ENCODE measurements at regions not wholly inside any gene's neighbourhood (a gene's known extent, or its start where the extent isn't known, plus 50 kb on each side); places are given as distances from the start of the nearest gene placed in this dataset.

- Histone ChIP-seq H3K36me3 (ENCODE audit: control insufficient read depth in 2 of 3, insufficient read depth in 3 of 3, low read length in 3 of 3) (no peaks in the 10 kb centered on the region), H3K9me3 (ENCODE audit: control insufficient read depth in 2 of 3, insufficient read depth in 1 of 3, low read length in 3 of 3) (peaks cover 0 to 8% (median 0%) of the 10 kb centered on the region in 3 donors), H3K4me3 (ENCODE audit: low read length in 3 of 3) (no peak overlapping the region), H3K4me1 (ENCODE audit: control insufficient read depth in 2 of 3, insufficient read depth in 2 of 3, low read depth in 1 of 3, low read length in 3 of 3) (no peaks in the 10 kb centered on the region), H3K9ac (ENCODE audit: low read length in 3 of 3) (no peak overlapping the region), H3K27ac (ENCODE audit: low read depth in 2 of 2, low read length in 2 of 2) (no peak overlapping the region), H3K27me3 (ENCODE audit: control insufficient read depth, insufficient read depth, low read length) (no peaks in the 10 kb centered on the region)
- FAIRE-seq: no peak
- TF ChIP-seq CTCF (IDR thresholded peaks at IDR 0.05; ENCODE audit: borderline replicate concordance, extremely low read depth, insufficient read depth): no peak
- no peak for DNase-seq
- intact Hi-C loops (cut with DNase I): no loop called here
Observed at GRCh38 chr19:23531976-23532375, 136.7 kb upstream of the ZNF91 start.

GRCh38 chr19:23531231-23531790 is 136.0 kb upstream of the ZNF91 start:
- Histone ChIP-seq H3K9ac (ENCODE audit: low read length in 3 of 3) (no peak overlapping the region), H3K9me3 (ENCODE audit: control insufficient read depth in 2 of 3, insufficient read depth in 1 of 3, low read length in 3 of 3) (peaks cover 0 to 8% (median 0%) of the 10 kb centered on the region in 3 donors), H3K36me3 (ENCODE audit: control insufficient read depth in 2 of 3, insufficient read depth in 3 of 3, low read length in 3 of 3) (no peaks in the 10 kb centered on the region), H3K27ac (ENCODE audit: low read depth in 2 of 2, low read length in 2 of 2) (no peak overlapping the region), H3K4me3 (ENCODE audit: low read length in 3 of 3) (no peak overlapping the region), H3K27me3 (ENCODE audit: control insufficient read depth, insufficient read depth, low read length) (no peaks in the 10 kb centered on the region), H3K4me1 (ENCODE audit: control insufficient read depth in 2 of 3, insufficient read depth in 2 of 3, low read depth in 1 of 3, low read length in 3 of 3) (no peaks in the 10 kb centered on the region)
- intact Hi-C loops (cut with DNase I): no loop called here
- TF ChIP-seq CTCF (IDR thresholded peaks at IDR 0.05; ENCODE audit: borderline replicate concordance, extremely low read depth, insufficient read depth): no peak
- DNase-seq: no peak
- no peak for FAIRE-seq

GRCh38 chr19:23528376-23528775 is 133.1 kb upstream of the ZNF91 start:
- peaks cover 0 to 8% (median 0%) of the 10 kb centered on the region in 3 donors for H3K9me3 ChIP-seq (ENCODE audit: control insufficient read depth in 2 of 3, insufficient read depth in 1 of 3, low read length in 3 of 3)
- no peak overlapping the region for H3K27ac ChIP-seq (ENCODE audit: low read depth in 2 of 2, low read length in 2 of 2)
- intact Hi-C loops (cut with DNase I): no loop called here
- no peak for FAIRE-seq
- DNase-seq: no peak
- H3K27me3 ChIP-seq (ENCODE audit: control insufficient read depth, insufficient read depth, low read length): no peaks in the 10 kb centered on the region
- no peaks in the 10 kb centered on the region for H3K36me3 ChIP-seq (ENCODE audit: control insufficient read depth in 2 of 3, insufficient read depth in 3 of 3, low read length in 3 of 3)
- H3K9ac ChIP-seq (ENCODE audit: low read length in 3 of 3): no peak overlapping the region
- H3K4me3 ChIP-seq (ENCODE audit: low read length in 3 of 3): no peak overlapping the region
- H3K4me1 ChIP-seq (ENCODE audit: control insufficient read depth in 2 of 3, insufficient read depth in 2 of 3, low read depth in 1 of 3, low read length in 3 of 3): no peaks in the 10 kb centered on the region
- no peak for TF ChIP-seq CTCF (IDR thresholded peaks at IDR 0.05; ENCODE audit: borderline replicate concordance, extremely low read depth, insufficient read depth)

GRCh38 chr19:23527797-23528196 is 132.5 kb upstream of the ZNF91 start:
- DNase-seq (no peak), FAIRE-seq (no peak)
- peaks cover 0 to 8% (median 0%) of the 10 kb centered on the region in 3 donors for H3K9me3 ChIP-seq (ENCODE audit: control insufficient read depth in 2 of 3, insufficient read depth in 1 of 3, low read length in 3 of 3)
- no peak for TF ChIP-seq CTCF (IDR thresholded peaks at IDR 0.05; ENCODE audit: borderline replicate concordance, extremely low read depth, insufficient read depth)
- H3K9ac ChIP-seq (ENCODE audit: low read length in 3 of 3): no peak overlapping the region
- H3K36me3 ChIP-seq (ENCODE audit: control insufficient read depth in 2 of 3, insufficient read depth in 3 of 3, low read length in 3 of 3): no peaks in the 10 kb centered on the region
- H3K27me3 ChIP-seq (ENCODE audit: control insufficient read depth, insufficient read depth, low read length): no peaks in the 10 kb centered on the region
- no peak overlapping the region for H3K4me3 ChIP-seq (ENCODE audit: low read length in 3 of 3)
- intact Hi-C loops (cut with DNase I): no loop called here
- H3K4me1 ChIP-seq (ENCODE audit: control insufficient read depth in 2 of 3, insufficient read depth in 2 of 3, low read depth in 1 of 3, low read length in 3 of 3): no peaks in the 10 kb centered on the region
- H3K27ac ChIP-seq (ENCODE audit: low read depth in 2 of 2, low read length in 2 of 2): no peak overlapping the region
